Sigmoid colon (tissue), 6 donors: ENCODE measurements at regions not wholly inside any gene's neighbourhood (a gene's known extent, or its start where the extent isn't known, plus 50 kb on each side); places are given as distances from the start of the nearest gene placed in this dataset.
A peak's percentile ranks its signal among the peaks of the same experiment; 100 is the strongest.

Source experiments
- DNase-seq: peaks from one replicate; pipeline ENCODE4 v3.0.0-alpha.2; 2019
- H3K27ac ChIP-seq, 4 donors: fragments of 200-600 bp; sonication (generic); one replicate each; pipeline ENCODE4 v1.5.1; 2016 to 2019; ENCODE audit warnings: mild to moderate bottlenecking in 1 of 4
- H3K27me3 ChIP-seq, 3 donors: fragments of 200-600 bp; sonication (generic); one replicate each; pipeline ENCODE4 v1.5.1; 2019; ENCODE audit warnings: mild to moderate bottlenecking in 1 of 3
- H3K36me3 ChIP-seq, 4 donors: fragments of 200-600 bp; sonication (generic); one replicate each; pipeline ENCODE4 v1.5.1; 2016 to 2019
- H3K4me1 ChIP-seq, 4 donors: fragments of 200-600 bp; sonication (generic); one replicate each; pipeline ENCODE4 v1.5.1; 2017 to 2019
- H3K4me3 ChIP-seq, 4 donors: fragments of 200-600 bp; sonication (generic); one replicate each; pipeline ENCODE4 v1.5.1; 2017 to 2019; ENCODE audit warnings: mild to moderate bottlenecking in 2 of 4, moderate library complexity in 1 of 4
- H3K9me3 ChIP-seq, 4 donors: fragments of 200-600 bp in 3 of 4; sonication (generic) in 3 of 4; one replicate each; pipeline versions ENCODE4 v1.5.1 to v1.6.1; 2013 to 2019
- CTCF ChIP-seq, 4 experiments: fragments of 450-650 bp in 3 of 4; fragments of 200-600 bp in 1 of 4; IDR thresholded peaks; one replicate each; pipeline ENCODE4 v1.5.1; 2016 to 2019; ENCODE audit warnings: antibody characterized with exemption in 4 of 4, mild to moderate bottlenecking in 3 of 4, moderate library complexity in 2 of 4
- EP300 ChIP-seq, 4 donors: sonication (generic); formaldehyde crosslinking; IDR thresholded peaks; one replicate each; pipeline ENCODE4 v1.6.1; 2017; ENCODE audit warnings: antibody characterized with exemption in 4 of 4
- POLR2A ChIP-seq, 2 donors: fragments of 450-650 bp; IDR thresholded peaks; one replicate each; pipeline ENCODE4 v1.6.1; 2016; ENCODE audit warnings: antibody characterized with exemption in 2 of 2, mild to moderate bottlenecking in 2 of 2, moderate library complexity in 2 of 2
- POLR2AphosphoS5 ChIP-seq, 4 donors: sonication (generic); formaldehyde crosslinking; IDR thresholded peaks; one replicate each; pipeline ENCODE4 v1.6.1; 2017; ENCODE audit warnings: antibody characterized with exemption in 4 of 4
- WGBS, 2 donors: extraction: QIAGEN DNeasy Blood & Tissue Kit; methylation state at CpG; one replicate each; pipeline ENCODE4 v1.1.7; 2013; 5-methylcytosine and 5-hydroxymethylcytosine counted together
- intact Hi-C: fragments of 100-400 bp; cut with DNase I; formaldehyde crosslinking; loops from one replicate; pipeline ENCODE4 v1.15.1; 2023
- donor health status: healthy with polysubstance abuse.
- donor health status: healthy.

GRCh38 chr5:138661291-138661960, 86.2 kb upstream of the HSPA9 start:
- no peaks in the 10 kb centered on the region for H3K9me3 ChIP-seq
- TF ChIP-seq CTCF (IDR thresholded peaks at IDR 0.05) (no peak), EP300 (IDR thresholded peaks at IDR 0.05) (no peak), POLR2AphosphoS5 (IDR thresholded peaks at IDR 0.05) (no peak), POLR2A (IDR thresholded peaks at IDR 0.05) (no peak)
- no peaks in the 10 kb centered on the region for H3K36me3 ChIP-seq
- no peak overlapping the region for H3K27ac ChIP-seq
- intact Hi-C loops: no loop called here
- peak; percentile 54 for DNase-seq
- H3K27me3 ChIP-seq: no peaks in the 10 kb centered on the region
- WGBS, 2 donors: 87 to 93% methylated on average over 19 of the region's 19 CpGs
- peaks cover 0 to 12% (median 10%) of the 10 kb centered on the region in 4 donors for H3K4me1 ChIP-seq
- H3K4me3 ChIP-seq: no peak overlapping the region

GRCh38 chr5:138660051-138660572, 84.9 kb upstream of the HSPA9 start:
- Histone ChIP-seq H3K4me3 (no peak overlapping the region), H3K4me1 (peaks cover 0 to 12% (median 10%) of the 10 kb centered on the region in 4 donors), H3K27me3 (no peaks in the 10 kb centered on the region), H3K9me3 (no peaks in the 10 kb centered on the region), H3K36me3 (no peaks in the 10 kb centered on the region), H3K27ac (no peak overlapping the region)
- 39 to 62% methylated on average over 4 of the region's 4 CpGs for WGBS, 2 donors
- no peak for DNase-seq
- intact Hi-C loops: no loop called here
- TF ChIP-seq POLR2A (IDR thresholded peaks at IDR 0.05) (no peak), POLR2AphosphoS5 (IDR thresholded peaks at IDR 0.05) (no peak), EP300 (IDR thresholded peaks at IDR 0.05) (no peak), CTCF (IDR thresholded peaks at IDR 0.05) (no peak)

- Histone ChIP-seq H3K9me3 (no peaks in the 10 kb centered on the region), H3K4me1 (peaks cover 0 to 12% (median 10%) of the 10 kb centered on the region in 4 donors), H3K27me3 (no peaks in the 10 kb centered on the region), H3K36me3 (no peaks in the 10 kb centered on the region), H3K27ac (no peak overlapping the region), H3K4me3 (no peak overlapping the region)
- 85 to 87% methylated on average over 3 of the region's 3 CpGs for WGBS, 2 donors
- intact Hi-C loops: no loop called here
- peak; percentile 17 for DNase-seq
- TF ChIP-seq EP300 (IDR thresholded peaks at IDR 0.05): no peak
- TF ChIP-seq CTCF (IDR thresholded peaks at IDR 0.05): no peak
- TF ChIP-seq POLR2A (IDR thresholded peaks at IDR 0.05): no peak
- no peak for TF ChIP-seq POLR2AphosphoS5 (IDR thresholded peaks at IDR 0.05)
Observed at GRCh38 chr5:138659561-138659960, 84.4 kb upstream of the HSPA9 start.

GRCh38 chr5:138659121-138659520, 83.9 kb upstream of the HSPA9 start:
- 91% methylated on average over 3 of the region's 3 CpGs for WGBS, 2 donors
- Histone ChIP-seq H3K27me3 (no peaks in the 10 kb centered on the region), H3K36me3 (no peaks in the 10 kb centered on the region), H3K27ac (no peak overlapping the region), H3K9me3 (no peaks in the 10 kb centered on the region), H3K4me1 (peaks cover 0 to 12% (median 10%) of the 10 kb centered on the region in 4 donors), H3K4me3 (no peak overlapping the region)
- peak; percentile 13 for DNase-seq
- intact Hi-C loops: no loop called here
- TF ChIP-seq POLR2A (IDR thresholded peaks at IDR 0.05) (no peak), POLR2AphosphoS5 (IDR thresholded peaks at IDR 0.05) (no peak), EP300 (IDR thresholded peaks at IDR 0.05) (no peak), CTCF (IDR thresholded peaks at IDR 0.05) (no peak)
